SH-SY5Y (cell line): ENCODE measurements at regions not wholly inside any gene's neighbourhood (a gene's known extent, or its start where the extent isn't known, plus 50 kb on each side); places are given as distances from the start of the nearest gene placed in this dataset.

Experiments used
- GATA2 ChIP-seq: IDR thresholded peaks from 2 replicates; pipeline ENCODE4 v1.6.1; 2011; ENCODE audit warnings: mild to moderate bottlenecking, low read depth, low read length
- GATA3 ChIP-seq: IDR thresholded peaks from 2 replicates; pipeline ENCODE4 v1.6.1; 2011; ENCODE audit warnings: low read depth, mild to moderate bottlenecking, low read length, moderate library complexity

DNA sequence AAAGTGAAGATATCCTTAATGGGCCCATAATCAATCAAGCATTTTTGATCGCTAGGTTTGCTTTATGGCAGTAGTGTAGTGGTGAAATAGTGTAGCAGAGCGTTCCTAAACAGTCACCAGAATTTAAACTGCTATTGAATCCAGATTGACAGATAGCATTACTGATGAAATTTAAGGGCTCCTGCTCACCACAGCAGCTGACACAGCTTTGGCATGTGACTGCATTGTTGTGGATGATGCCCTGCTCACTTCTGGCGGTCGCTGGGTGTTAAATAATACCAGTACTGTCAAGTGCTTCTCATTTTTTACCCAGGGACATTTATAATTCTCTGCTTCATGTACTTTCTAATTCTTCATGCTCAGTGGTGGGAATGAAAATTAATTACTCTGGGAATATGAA lies 102.0 kb upstream of the ARHGAP24 start:
- no peak for TF ChIP-seq GATA2
- no peak for TF ChIP-seq GATA3
